ENCODE measurements at regions not wholly inside any gene's neighbourhood (a gene's known extent, or its start where the extent isn't known, plus 50 kb on each side); places are given as distances from the start of the nearest gene placed in this dataset.
A peak's percentile ranks its signal among the peaks of the same experiment; 100 is the strongest.

DNA sequence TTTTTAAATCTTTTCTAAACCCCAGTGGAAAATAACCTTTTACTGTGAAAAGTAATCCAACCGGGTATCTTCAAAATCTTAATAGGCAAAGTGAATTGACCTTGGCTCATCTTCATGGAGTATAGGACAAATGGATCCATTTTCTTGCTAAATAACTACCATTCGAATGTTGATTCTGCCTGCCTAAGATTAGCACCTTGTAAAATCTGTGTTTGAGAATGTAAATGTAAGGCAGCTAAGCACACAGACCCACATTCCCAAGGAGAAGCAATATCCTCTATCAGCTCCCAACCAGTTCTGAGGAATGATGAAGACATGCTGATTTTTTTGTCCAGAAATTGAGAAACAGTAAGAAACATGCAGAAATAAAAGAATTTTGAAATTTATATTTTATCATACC is 509.8 kb upstream of the SMIM21 start:
- Mint-ChIP-seq H3K4me3 (no peak overlapping the region), H3K9me3 (peaks cover 15% of the 10 kb centered on the region), H3K36me3 (peaks cover under 1% of the 10 kb centered on the region), H3K4me1 (peaks cover 26% of the 10 kb centered on the region), H3K27me3 (ENCODE audit: low read depth) (no peaks in the 10 kb centered on the region), H3K27ac (no peak overlapping the region)
- DNase-seq (ENCODE audit: low spot score in 2 of 2, unreplicated experiment in 2 of 2): no peak
- TF ChIP-seq CTCF (IDR thresholded peaks at IDR 0.05; ENCODE audit: unreplicated experiment): no peak

GRCh38 chr18:75936862-75937261 is 509.4 kb upstream of the SMIM21 start:
- Mint-ChIP-seq H3K9me3 (peaks cover 12% of the 10 kb centered on the region), H3K27ac (no peak overlapping the region), H3K4me3 (no peak overlapping the region), H3K4me1 (peaks cover 28% of the 10 kb centered on the region), H3K36me3 (no peaks in the 10 kb centered on the region), H3K27me3 (ENCODE audit: low read depth) (no peaks in the 10 kb centered on the region)
- no peak for DNase-seq (ENCODE audit: low spot score in 2 of 2, unreplicated experiment in 2 of 2)
- no peak for TF ChIP-seq CTCF (IDR thresholded peaks at IDR 0.05; ENCODE audit: unreplicated experiment)

- peaks cover 28% of the 10 kb centered on the region for H3K4me1 Mint-ChIP-seq
Measured at GRCh38 chr18:75931079-75931478, 503.6 kb upstream of the SMIM21 start.

DNA sequence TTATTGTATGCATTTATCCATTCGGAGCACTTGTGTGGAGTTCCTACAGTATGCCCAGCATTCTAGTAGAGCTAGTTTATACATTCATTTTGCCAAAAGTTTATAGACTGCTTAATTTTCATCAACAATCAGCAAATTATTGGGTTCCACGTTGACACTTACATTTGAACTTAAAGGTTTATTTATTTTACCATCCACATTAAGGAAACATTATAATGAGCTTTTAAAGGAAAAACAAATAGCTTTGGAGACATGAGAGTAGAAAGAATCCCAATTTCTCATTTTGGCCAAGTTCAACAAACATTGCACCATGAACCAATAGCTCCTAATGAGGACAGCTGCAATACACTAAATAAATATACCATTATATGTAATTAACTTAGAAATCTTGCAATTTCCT is 501.2 kb upstream of the SMIM21 start:
- H3K4me1 Mint-ChIP-seq: peaks cover 22% of the 10 kb centered on the region
- TF ChIP-seq CTCF (IDR thresholded peaks at IDR 0.05; ENCODE audit: unreplicated experiment): no peak
- H3K27ac Mint-ChIP-seq: no peak overlapping the region

More at GRCh38 chr18:75931079-75931478, 503.6 kb upstream of the SMIM21 start:
- DNase-seq (ENCODE audit: low spot score in 2 of 2, unreplicated experiment in 2 of 2): no peak
- peak overlapping the region; percentile 36 for H3K27ac Mint-ChIP-seq
- TF ChIP-seq CTCF (IDR thresholded peaks at IDR 0.05; ENCODE audit: unreplicated experiment): no peak
- H3K27me3 Mint-ChIP-seq (ENCODE audit: low read depth): no peaks in the 10 kb centered on the region
- no peaks in the 10 kb centered on the region for H3K36me3 Mint-ChIP-seq
- no peak overlapping the region for H3K4me3 Mint-ChIP-seq
- H3K9me3 Mint-ChIP-seq: peaks cover 6% of the 10 kb centered on the region

DNA sequence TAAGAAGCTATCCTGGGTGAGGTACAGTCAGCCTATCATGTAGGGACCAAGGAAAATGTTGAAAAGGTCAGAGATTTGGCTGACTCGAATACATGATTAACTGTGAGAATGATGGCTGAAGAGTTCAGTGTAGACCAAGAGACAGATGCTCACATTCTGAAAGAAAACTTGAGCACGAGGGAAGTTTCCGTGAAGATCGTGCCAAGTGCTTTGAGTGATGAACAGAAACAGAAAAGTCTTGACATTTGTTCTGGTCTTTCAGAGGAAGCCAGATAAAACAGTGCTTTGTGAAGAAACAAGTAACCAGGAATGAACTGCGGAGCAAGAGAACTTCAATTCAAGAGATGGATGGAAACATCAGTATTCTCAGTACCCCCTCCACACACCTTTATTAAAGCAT is 500.3 kb upstream of the SMIM21 start:
- Mint-ChIP-seq H3K4me1 (peaks cover 12% of the 10 kb centered on the region), H3K36me3 (no peaks in the 10 kb centered on the region), H3K27me3 (ENCODE audit: low read depth) (no peaks in the 10 kb centered on the region), H3K4me3 (no peak overlapping the region), H3K27ac (no peak overlapping the region), H3K9me3 (no peaks in the 10 kb centered on the region)
- TF ChIP-seq CTCF (IDR thresholded peaks at IDR 0.05; ENCODE audit: unreplicated experiment): no peak
- no peak for DNase-seq (ENCODE audit: low spot score in 2 of 2, unreplicated experiment in 2 of 2)

More for the DNA sequence above, 501.2 kb upstream of the SMIM21 start:
- Mint-ChIP-seq H3K9me3 (no peaks in the 10 kb centered on the region), H3K4me3 (no peak overlapping the region), H3K27me3 (ENCODE audit: low read depth) (no peaks in the 10 kb centered on the region), H3K36me3 (no peaks in the 10 kb centered on the region)
- DNase-seq (ENCODE audit: low spot score in 2 of 2, unreplicated experiment in 2 of 2): no peak

DNA sequence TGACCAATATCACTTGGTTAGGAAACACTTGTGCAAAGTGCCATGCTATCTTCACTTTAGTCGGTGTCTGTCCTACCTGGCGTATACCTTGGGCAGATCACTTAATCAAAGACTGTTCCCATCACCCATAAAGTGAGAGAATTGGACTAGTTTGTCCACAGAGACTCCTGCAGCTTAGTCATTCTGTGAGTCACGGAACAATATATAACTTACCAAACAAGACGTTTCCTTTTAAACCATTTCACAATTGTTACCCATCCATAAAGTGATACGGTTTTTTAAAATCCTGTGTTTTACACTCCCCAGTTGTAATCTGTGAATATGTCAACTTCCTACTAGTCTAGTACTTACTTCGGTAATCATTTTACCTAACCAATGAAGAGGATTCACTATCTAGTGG is 499.3 kb upstream of the SMIM21 start:
- Mint-ChIP-seq H3K9me3 (no peaks in the 10 kb centered on the region), H3K27ac (no peak overlapping the region), H3K4me3 (no peak overlapping the region), H3K4me1 (peaks cover 6% of the 10 kb centered on the region), H3K27me3 (ENCODE audit: low read depth) (no peaks in the 10 kb centered on the region), H3K36me3 (no peaks in the 10 kb centered on the region)
- no peak for DNase-seq (ENCODE audit: low spot score in 2 of 2, unreplicated experiment in 2 of 2)
- no peak for TF ChIP-seq CTCF (IDR thresholded peaks at IDR 0.05; ENCODE audit: unreplicated experiment)
